ENCODE measurements at regions not wholly inside any gene's neighbourhood (a gene's known extent, or its start where the extent isn't known, plus 50 kb on each side); places are given as distances from the start of the nearest gene placed in this dataset.

- Histone ChIP-seq H3K36me3 (ENCODE audit: low read depth) (no peaks in the 10 kb centered on the region), H3K27me3 (ENCODE audit: insufficient read depth, poor library complexity, severe bottlenecking) (no peaks in the 10 kb centered on the region), H3K4me1 (ENCODE audit: insufficient read depth, poor library complexity, severe bottlenecking) (peaks cover 19% of the 10 kb centered on the region), H3K9me3 (ENCODE audit: severe bottlenecking) (no peaks in the 10 kb centered on the region), H3K4me3 (ENCODE audit: severe bottlenecking) (no peak overlapping the region), H3K27ac (ENCODE audit: poor library complexity, severe bottlenecking) (no peak overlapping the region)
- DNase-seq (ENCODE audit: low spot score) (no peak), ATAC-seq (ENCODE audit: low read depth) (no peak)
- TF ChIP-seq, protein P1, sequence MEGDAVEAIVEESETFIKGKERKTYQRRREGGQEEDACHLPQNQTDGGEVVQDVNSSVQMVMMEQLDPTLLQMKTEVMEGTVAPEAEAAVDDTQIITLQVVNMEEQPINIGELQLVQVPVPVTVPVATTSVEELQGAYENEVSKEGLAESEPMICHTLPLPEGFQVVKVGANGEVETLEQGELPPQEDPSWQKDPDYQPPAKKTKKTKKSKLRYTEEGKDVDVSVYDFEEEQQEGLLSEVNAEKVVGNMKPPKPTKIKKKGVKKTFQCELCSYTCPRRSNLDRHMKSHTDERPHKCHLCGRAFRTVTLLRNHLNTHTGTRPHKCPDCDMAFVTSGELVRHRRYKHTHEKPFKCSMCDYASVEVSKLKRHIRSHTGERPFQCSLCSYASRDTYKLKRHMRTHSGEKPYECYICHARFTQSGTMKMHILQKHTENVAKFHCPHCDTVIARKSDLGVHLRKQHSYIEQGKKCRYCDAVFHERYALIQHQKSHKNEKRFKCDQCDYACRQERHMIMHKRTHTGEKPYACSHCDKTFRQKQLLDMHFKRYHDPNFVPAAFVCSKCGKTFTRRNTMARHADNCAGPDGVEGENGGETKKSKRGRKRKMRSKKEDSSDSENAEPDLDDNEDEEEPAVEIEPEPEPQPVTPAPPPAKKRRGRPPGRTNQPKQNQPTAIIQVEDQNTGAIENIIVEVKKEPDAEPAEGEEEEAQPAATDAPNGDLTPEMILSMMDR (IDR thresholded peaks at IDR 0.05; ENCODE audit: poor library complexity, severe bottlenecking), result no peak
These were observed 491.8 kb upstream of the SEMA3A start for GRCh38 chr7:84686373-84686772.

- H3K27me3 ChIP-seq (ENCODE audit: insufficient read depth, poor library complexity, severe bottlenecking), result no peaks in the 10 kb centered on the region
- H3K4me3 ChIP-seq (ENCODE audit: severe bottlenecking), result no peak overlapping the region
- ATAC-seq (ENCODE audit: low read depth) (no peak), DNase-seq (ENCODE audit: low spot score) (no peak)
- no peaks in the 10 kb centered on the region for H3K36me3 ChIP-seq (ENCODE audit: low read depth)
- H3K4me1 ChIP-seq (ENCODE audit: insufficient read depth, poor library complexity, severe bottlenecking), result peaks cover 19% of the 10 kb centered on the region
- H3K9me3 ChIP-seq (ENCODE audit: severe bottlenecking), result no peaks in the 10 kb centered on the region
- TF ChIP-seq, protein P1 (IDR thresholded peaks at IDR 0.05; ENCODE audit: poor library complexity, severe bottlenecking), result no peak
- H3K27ac ChIP-seq (ENCODE audit: poor library complexity, severe bottlenecking), result no peak overlapping the region
These were observed 490.4 kb upstream of the SEMA3A start for GRCh38 chr7:84684836-84685480.

GRCh38 chr7:84682543-84682942, 488.0 kb upstream of the SEMA3A start:
- H3K36me3 ChIP-seq (ENCODE audit: low read depth), result no peaks in the 10 kb centered on the region
- TF ChIP-seq, protein P1 (IDR thresholded peaks at IDR 0.05; ENCODE audit: poor library complexity, severe bottlenecking), result no peak
- H3K9me3 ChIP-seq (ENCODE audit: severe bottlenecking), result no peaks in the 10 kb centered on the region
- H3K4me3 ChIP-seq (ENCODE audit: severe bottlenecking), result no peak overlapping the region
- H3K27me3 ChIP-seq (ENCODE audit: insufficient read depth, poor library complexity, severe bottlenecking), result no peaks in the 10 kb centered on the region
- DNase-seq (ENCODE audit: low spot score), result no peak
- no peak for ATAC-seq (ENCODE audit: low read depth)
- no peak overlapping the region for H3K27ac ChIP-seq (ENCODE audit: poor library complexity, severe bottlenecking)
- no peaks in the 10 kb centered on the region for H3K4me1 ChIP-seq (ENCODE audit: insufficient read depth, poor library complexity, severe bottlenecking)

- ATAC-seq (ENCODE audit: low read depth), result no peak
- TF ChIP-seq, protein P1 (IDR thresholded peaks at IDR 0.05; ENCODE audit: poor library complexity, severe bottlenecking), result no peak
- Histone ChIP-seq H3K9me3 (ENCODE audit: severe bottlenecking) (no peaks in the 10 kb centered on the region), H3K36me3 (ENCODE audit: low read depth) (no peaks in the 10 kb centered on the region), H3K4me1 (ENCODE audit: insufficient read depth, poor library complexity, severe bottlenecking) (peaks cover 34% of the 10 kb centered on the region), H3K27me3 (ENCODE audit: insufficient read depth, poor library complexity, severe bottlenecking) (no peaks in the 10 kb centered on the region), H3K27ac (ENCODE audit: poor library complexity, severe bottlenecking) (no peak overlapping the region), H3K4me3 (ENCODE audit: severe bottlenecking) (no peak overlapping the region)
- DNase-seq (ENCODE audit: low spot score), result no peak
These were observed 484.3 kb upstream of the SEMA3A start for GRCh38 chr7:84678841-84679240.

- no peak for ATAC-seq (ENCODE audit: low read depth)
- Histone ChIP-seq H3K9me3 (ENCODE audit: severe bottlenecking) (no peaks in the 10 kb centered on the region), H3K4me1 (ENCODE audit: insufficient read depth, poor library complexity, severe bottlenecking) (peaks cover 34% of the 10 kb centered on the region), H3K36me3 (ENCODE audit: low read depth) (no peaks in the 10 kb centered on the region), H3K4me3 (ENCODE audit: severe bottlenecking) (no peak overlapping the region), H3K27me3 (ENCODE audit: insufficient read depth, poor library complexity, severe bottlenecking) (no peaks in the 10 kb centered on the region), H3K27ac (ENCODE audit: poor library complexity, severe bottlenecking) (no peak overlapping the region)
- TF ChIP-seq, protein P1 (IDR thresholded peaks at IDR 0.05; ENCODE audit: poor library complexity, severe bottlenecking), result no peak
- DNase-seq (ENCODE audit: low spot score), result no peak
These were observed 482.6 kb upstream of the SEMA3A start for GRCh38 chr7:84677117-84677732.

Measured in RWPE2 (cell line).